ENCODE measurements at regions not wholly inside any gene's neighbourhood (a gene's known extent, or its start where the extent isn't known, plus 50 kb on each side); places are given as distances from the start of the nearest gene placed in this dataset.
"Not testable (repeated sequence)": the region's sequence is repeated elsewhere in the genome, so short reads cannot be mapped to it uniquely, and the experiment has no call there.

DNA sequence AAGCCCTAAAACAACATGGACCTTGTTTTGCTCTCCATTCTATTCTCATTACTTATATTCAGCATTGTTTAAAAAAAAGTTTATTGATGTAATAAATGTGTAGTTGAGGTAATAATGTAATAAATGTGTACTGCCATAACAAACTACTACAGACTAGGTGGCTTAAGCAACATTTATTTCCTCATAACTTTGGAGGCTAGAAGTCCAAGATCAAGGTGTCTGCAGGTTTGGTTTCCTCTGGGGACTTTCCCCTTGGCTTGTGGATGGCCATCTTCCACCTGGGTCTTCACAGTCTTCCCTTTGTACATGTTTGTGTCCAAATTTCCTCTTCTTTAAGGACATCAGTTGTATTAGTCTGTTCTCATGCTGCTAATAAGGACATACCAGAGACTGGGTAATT, 93.1 kb downstream of the LMO4 start:
- TF ChIP-seq, protein P1, sequence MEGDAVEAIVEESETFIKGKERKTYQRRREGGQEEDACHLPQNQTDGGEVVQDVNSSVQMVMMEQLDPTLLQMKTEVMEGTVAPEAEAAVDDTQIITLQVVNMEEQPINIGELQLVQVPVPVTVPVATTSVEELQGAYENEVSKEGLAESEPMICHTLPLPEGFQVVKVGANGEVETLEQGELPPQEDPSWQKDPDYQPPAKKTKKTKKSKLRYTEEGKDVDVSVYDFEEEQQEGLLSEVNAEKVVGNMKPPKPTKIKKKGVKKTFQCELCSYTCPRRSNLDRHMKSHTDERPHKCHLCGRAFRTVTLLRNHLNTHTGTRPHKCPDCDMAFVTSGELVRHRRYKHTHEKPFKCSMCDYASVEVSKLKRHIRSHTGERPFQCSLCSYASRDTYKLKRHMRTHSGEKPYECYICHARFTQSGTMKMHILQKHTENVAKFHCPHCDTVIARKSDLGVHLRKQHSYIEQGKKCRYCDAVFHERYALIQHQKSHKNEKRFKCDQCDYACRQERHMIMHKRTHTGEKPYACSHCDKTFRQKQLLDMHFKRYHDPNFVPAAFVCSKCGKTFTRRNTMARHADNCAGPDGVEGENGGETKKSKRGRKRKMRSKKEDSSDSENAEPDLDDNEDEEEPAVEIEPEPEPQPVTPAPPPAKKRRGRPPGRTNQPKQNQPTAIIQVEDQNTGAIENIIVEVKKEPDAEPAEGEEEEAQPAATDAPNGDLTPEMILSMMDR (IDR thresholded peaks at IDR 0.05; ENCODE audit: insufficient read depth, low read length, poor library complexity, severe bottlenecking): no peak
- no peak overlapping the region for H3K4me3 ChIP-seq (ENCODE audit: low read depth, low read length)
- DNase-seq (ENCODE audit: low read depth): no peak
- no peaks in the 10 kb centered on the region for H3K36me3 ChIP-seq (ENCODE audit: control insufficient read depth, insufficient read depth, low read length)
- H3K27me3 ChIP-seq (ENCODE audit: control insufficient read depth, insufficient read depth, low read length): no peaks in the 10 kb centered on the region

DNA sequence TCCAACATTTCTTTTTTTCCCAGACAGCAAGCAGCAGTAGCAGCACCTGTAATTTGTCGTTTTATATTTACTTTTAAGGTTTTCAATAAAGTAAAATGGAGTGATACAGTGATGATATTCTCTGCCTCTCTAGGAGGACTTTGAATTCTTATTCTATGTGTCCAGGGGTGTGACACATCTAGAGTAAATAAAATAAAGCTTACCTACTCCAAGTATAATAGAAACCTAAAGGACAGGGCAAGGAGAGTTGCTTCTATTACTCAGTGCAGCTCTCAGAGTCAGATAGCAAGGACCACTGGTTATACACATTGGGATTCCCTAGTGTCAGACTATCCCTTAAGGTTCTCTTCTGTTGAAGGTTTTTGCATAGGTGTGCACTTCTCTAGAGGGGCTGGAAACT, 95.9 kb downstream of the LMO4 start:
- no peak overlapping the region for H3K4me3 ChIP-seq (ENCODE audit: low read depth, low read length)
- DNase-seq (ENCODE audit: low read depth): no peak
- TF ChIP-seq, protein P1 (IDR thresholded peaks at IDR 0.05; ENCODE audit: insufficient read depth, low read length, poor library complexity, severe bottlenecking): no peak
- no peaks in the 10 kb centered on the region for H3K27me3 ChIP-seq (ENCODE audit: control insufficient read depth, insufficient read depth, low read length)
- H3K36me3 ChIP-seq (ENCODE audit: control insufficient read depth, insufficient read depth, low read length): no peaks in the 10 kb centered on the region

DNA sequence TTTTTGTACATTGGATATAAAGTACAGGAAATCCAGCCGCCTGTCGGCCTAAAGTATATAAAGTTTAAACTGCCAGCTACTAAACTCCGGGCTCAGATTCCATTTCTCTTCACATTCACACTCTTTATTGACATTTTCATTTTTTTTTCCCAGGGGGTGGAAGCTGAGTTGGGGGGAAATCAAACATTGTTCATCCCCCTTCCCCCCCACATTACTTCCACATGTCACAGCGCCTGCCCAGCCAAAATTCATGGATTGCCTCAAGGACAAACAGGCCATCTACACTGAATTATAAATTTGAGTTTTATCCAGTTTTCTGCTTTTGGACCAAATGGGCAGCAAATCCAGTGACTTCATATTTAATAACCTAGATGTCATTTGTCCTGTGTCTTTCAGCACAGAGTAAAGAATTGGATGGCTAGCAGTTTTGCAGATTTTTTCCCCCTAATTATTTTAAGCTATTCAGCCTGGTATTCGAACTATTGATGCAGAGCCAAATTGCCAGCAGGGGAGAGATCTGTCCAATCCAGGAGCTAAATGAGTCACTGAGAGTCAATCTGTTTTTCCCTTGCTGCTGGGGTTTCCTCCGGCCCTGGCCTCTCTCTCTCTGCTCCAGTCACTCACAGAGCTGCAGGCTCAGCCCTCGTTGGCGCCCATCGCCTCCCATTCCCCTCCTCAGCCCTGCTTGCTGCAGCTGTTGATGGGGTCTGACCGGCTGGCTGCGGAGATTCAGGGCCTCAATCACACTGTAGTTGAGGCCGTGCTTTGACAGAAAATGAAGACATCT, 98.0 kb downstream of the LMO4 start:
- TF ChIP-seq, protein P1 (IDR thresholded peaks at IDR 0.05; ENCODE audit: insufficient read depth, low read length, poor library complexity, severe bottlenecking): no peak
- Histone ChIP-seq H3K4me3 (ENCODE audit: low read depth, low read length) (no peak overlapping the region), H3K36me3 (ENCODE audit: control insufficient read depth, insufficient read depth, low read length) (no peaks in the 10 kb centered on the region), H3K27me3 (ENCODE audit: control insufficient read depth, insufficient read depth, low read length) (no peaks in the 10 kb centered on the region)
- DNase-seq (ENCODE audit: low read depth): no peak

DNA sequence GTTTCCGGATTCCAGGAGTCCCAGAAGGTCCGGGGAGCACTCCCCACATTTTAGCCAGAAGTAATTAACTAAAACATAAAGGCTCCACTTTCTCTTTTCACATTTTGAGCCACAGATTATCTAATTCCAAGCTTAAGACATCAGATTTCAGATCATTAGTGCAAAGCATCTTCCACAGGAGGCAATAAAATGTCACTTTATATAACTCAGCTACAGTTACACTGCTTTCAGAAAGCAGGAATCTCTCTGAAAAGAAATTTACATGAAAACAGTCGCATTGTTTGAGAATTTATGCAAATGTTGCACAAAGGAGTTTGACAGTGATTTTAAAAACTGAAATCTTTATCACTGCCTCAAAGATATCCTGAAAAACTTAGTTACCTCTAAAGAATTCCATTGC, 99.7 kb downstream of the LMO4 start:
- Histone ChIP-seq H3K36me3 (ENCODE audit: control insufficient read depth, insufficient read depth, low read length) (no peaks in the 10 kb centered on the region), H3K27me3 (ENCODE audit: control insufficient read depth, insufficient read depth, low read length) (no peaks in the 10 kb centered on the region), H3K4me3 (ENCODE audit: low read depth, low read length) (no peak overlapping the region)
- DNase-seq (ENCODE audit: low read depth): no peak
- TF ChIP-seq, protein P1 (IDR thresholded peaks at IDR 0.05; ENCODE audit: insufficient read depth, low read length, poor library complexity, severe bottlenecking): no peak

DNA sequence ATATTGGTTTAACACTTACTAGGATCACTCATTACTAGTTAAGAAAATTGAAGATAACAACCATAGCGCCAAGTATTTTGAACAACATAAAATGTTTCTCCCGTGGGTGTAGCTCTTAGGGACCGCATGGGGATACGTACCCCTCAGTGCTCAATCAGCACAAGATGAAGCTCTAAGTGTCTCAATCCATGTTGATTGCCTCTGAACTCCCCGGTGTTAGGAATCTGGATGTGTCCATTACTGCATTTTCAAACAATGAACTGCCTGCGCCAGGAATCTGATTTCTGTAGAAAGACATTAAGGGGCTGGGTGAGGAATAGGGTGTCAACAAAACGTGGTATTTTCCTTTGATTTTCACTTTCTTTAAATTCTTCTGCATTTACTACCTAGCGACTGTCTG, 100.2 kb downstream of the LMO4 start:
- TF ChIP-seq, protein P1 (IDR thresholded peaks at IDR 0.05; ENCODE audit: insufficient read depth, low read length, poor library complexity, severe bottlenecking): no peak
- Histone ChIP-seq H3K4me3 (ENCODE audit: low read depth, low read length) (no peak overlapping the region), H3K36me3 (ENCODE audit: control insufficient read depth, insufficient read depth, low read length) (no peaks in the 10 kb centered on the region), H3K27me3 (ENCODE audit: control insufficient read depth, insufficient read depth, low read length) (no peaks in the 10 kb centered on the region)
- DNase-seq (ENCODE audit: low read depth): no peak

DNA sequence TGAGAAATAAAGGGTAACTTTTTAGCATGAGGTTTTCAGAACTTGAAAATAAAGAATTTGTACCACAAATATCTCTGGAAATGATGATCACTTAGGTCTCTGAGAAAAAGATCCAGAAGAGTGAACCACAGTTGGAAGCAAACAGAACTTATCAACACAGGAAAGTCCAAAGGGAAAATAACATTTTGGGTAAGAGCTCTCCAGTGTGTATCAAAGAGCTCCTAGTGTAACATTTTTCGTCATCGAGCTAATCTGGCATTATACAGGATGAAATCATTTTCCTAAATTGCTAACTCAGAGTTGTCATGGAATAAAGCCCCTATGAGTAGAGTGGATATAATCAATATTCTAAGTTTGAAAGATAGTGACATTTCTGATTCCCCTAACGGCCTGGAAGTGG, 104.0 kb downstream of the LMO4 start:
- Histone ChIP-seq H3K4me3 (ENCODE audit: low read depth, low read length) (no peak overlapping the region), H3K36me3 (ENCODE audit: control insufficient read depth, insufficient read depth, low read length) (no peaks in the 10 kb centered on the region), H3K27me3 (ENCODE audit: control insufficient read depth, insufficient read depth, low read length) (no peaks in the 10 kb centered on the region)
- DNase-seq (ENCODE audit: low read depth): no peak
- TF ChIP-seq, protein P1 (IDR thresholded peaks at IDR 0.05; ENCODE audit: insufficient read depth, low read length, poor library complexity, severe bottlenecking): no peak

DNA sequence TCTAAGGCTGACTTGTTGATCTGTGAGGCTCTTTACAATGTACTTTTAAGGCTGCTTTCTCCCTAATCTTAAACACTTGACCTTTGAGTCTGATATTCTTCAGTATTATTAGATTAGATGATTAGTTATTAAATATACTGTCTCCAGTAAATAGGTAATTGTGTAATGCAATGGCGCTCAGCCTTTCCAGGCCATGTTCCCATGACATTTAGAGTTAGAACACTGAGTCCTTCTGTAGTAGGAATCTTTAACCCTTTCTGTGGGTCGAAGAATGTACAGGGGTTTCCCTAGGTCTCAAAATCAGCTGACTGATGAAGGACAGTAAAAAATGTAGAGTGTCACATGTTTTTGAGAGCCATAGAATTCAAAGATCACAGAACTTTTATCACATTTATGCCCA, 104.4 kb downstream of the LMO4 start:
- H3K36me3 ChIP-seq (ENCODE audit: control insufficient read depth, insufficient read depth, low read length); H3K4me3 ChIP-seq (ENCODE audit: low read depth, low read length); DNase-seq (ENCODE audit: low read depth); H3K27me3 ChIP-seq (ENCODE audit: control insufficient read depth, insufficient read depth, low read length): not testable (repeated sequence)
